GM18951 (cell line): ENCODE measurements at regions not wholly inside any gene's neighbourhood (a gene's known extent, or its start where the extent isn't known, plus 50 kb on each side); places are given as distances from the start of the nearest gene placed in this dataset.

Experiments
- POLR2A ChIP-seq: IDR thresholded peaks from 4 replicates; pipeline ENCODE4 v1.6.1; 2011; ENCODE audit warnings: mild to moderate bottlenecking; ENCODE audit not compliant: insufficient read length, insufficient read depth; ENCODE audit errors: extremely low read depth
- in situ Hi-C: fragments of 300-500 bp; cut with MboI; formaldehyde crosslinking; loops from one replicate; pipeline ENCODE4 v1.12.0; 2022; ENCODE audit warnings: low sequenced_read_pairs, mixed read lengths, inconsistent platforms; ENCODE audit not compliant: unreplicated experiment

- in situ Hi-C loops: no loop called here
- no peak for TF ChIP-seq POLR2A
Measured at GRCh38 chr3:20811631-20812030, 625.6 kb upstream of the SGO1 start.

GRCh38 chr3:20811006-20811405 lies 625.0 kb upstream of the SGO1 start:
- TF ChIP-seq POLR2A: no peak
- in situ Hi-C loops: no loop called here

GRCh38 chr3:20810555-20810954 lies 624.5 kb upstream of the SGO1 start:
- TF ChIP-seq POLR2A: no peak
- in situ Hi-C loops: no loop called here

- in situ Hi-C loops: no loop called here
Measured at GRCh38 chr3:20809356-20809755, 623.4 kb upstream of the SGO1 start.

GRCh38 chr3:20808864-20809263 lies 622.9 kb upstream of the SGO1 start:
- TF ChIP-seq POLR2A: no peak
- in situ Hi-C loops: no loop called here

More at GRCh38 chr3:20809356-20809755, 623.4 kb upstream of the SGO1 start:
- TF ChIP-seq POLR2A: no peak

GRCh38 chr3:20798666-20799065 lies 612.7 kb upstream of the SGO1 start:
- in situ Hi-C loops: no loop called here
- no peak for TF ChIP-seq POLR2A

- TF ChIP-seq POLR2A: no peak
- in situ Hi-C loops: no loop called here
Measured at GRCh38 chr3:20787005-20787404, 601.0 kb upstream of the SGO1 start.

GRCh38 chr3:20776692-20777091 lies 590.7 kb upstream of the SGO1 start:
- TF ChIP-seq POLR2A: no peak
- in situ Hi-C loops: no loop called here

GRCh38 chr3:20776286-20776685 lies 590.3 kb upstream of the SGO1 start:
- in situ Hi-C loops: no loop called here
- no peak for TF ChIP-seq POLR2A

- in situ Hi-C loops: no loop called here
- no peak for TF ChIP-seq POLR2A
Measured at GRCh38 chr3:20773320-20773984, 587.4 kb upstream of the SGO1 start.

- TF ChIP-seq POLR2A: no peak
- in situ Hi-C loops: no loop called here
Measured at GRCh38 chr3:20772869-20773268, 586.9 kb upstream of the SGO1 start.

- in situ Hi-C loops: no loop called here
- TF ChIP-seq POLR2A: no peak
Measured at GRCh38 chr3:20769430-20769829, 583.4 kb upstream of the SGO1 start.

GRCh38 chr3:20760981-20761380 lies 575.0 kb upstream of the SGO1 start:
- TF ChIP-seq POLR2A: no peak
- in situ Hi-C loops: no loop called here

- no peak for TF ChIP-seq POLR2A
- in situ Hi-C loops: no loop called here
Measured at GRCh38 chr3:20752416-20752815, 566.4 kb upstream of the SGO1 start.

- TF ChIP-seq POLR2A: no peak
- in situ Hi-C loops: no loop called here
Measured at GRCh38 chr3:20751296-20751695, 565.3 kb upstream of the SGO1 start.

- TF ChIP-seq POLR2A: no peak
- in situ Hi-C loops: no loop called here
Measured at GRCh38 chr3:20747741-20748140, 561.7 kb upstream of the SGO1 start.
